Keratinocyte (primary cell): ENCODE measurements at regions not wholly inside any gene's neighbourhood (a gene's known extent, or its start where the extent isn't known, plus 50 kb on each side); places are given as distances from the start of the nearest gene placed in this dataset.

ENCODE experiments used
- DNase-seq: peaks from one replicate; pipeline ENCODE4 v3.0.0-alpha.2; 2011; ENCODE audit warnings: low read depth, missing footprints, low spot score
- FAIRE-seq: peaks from 2 replicates; lab custom pipeline; 2011; peaks lifted over from hg19 to GRCh38; lab: Jason Lieb, UNC
- H2AFZ ChIP-seq: 2 replicates; pipeline ENCODE4 v1.6.0; 2012; ENCODE audit warnings: low read length, control low read depth, inconsistent platforms; ENCODE audit not compliant: control insufficient read depth
- H3K27ac ChIP-seq: 2 replicates; pipeline ENCODE4 v1.5.1; 2011; ENCODE audit warnings: low read length; ENCODE audit not compliant: control insufficient read depth, insufficient read depth
- H3K27me3 ChIP-seq: 3 replicates; pipeline ENCODE4 v1.6.0; 2011; ENCODE audit warnings: low read length; ENCODE audit not compliant: control insufficient read depth, insufficient read depth; ENCODE audit errors: extremely low read depth
- H3K36me3 ChIP-seq, 2 experiments: 2 replicates in 1 of 2; 3 replicates in 1 of 2; pipeline ENCODE4 v1.5.1; 2011; ENCODE audit warnings: low read length in 2 of 2, mild to moderate bottlenecking in 1 of 2; ENCODE audit not compliant: control insufficient read depth in 2 of 2, insufficient read depth in 2 of 2; ENCODE audit errors: extremely low read depth in 1 of 2
- H3K4me1 ChIP-seq: 3 replicates; pipeline ENCODE4 v1.5.1; 2011; ENCODE audit warnings: low read length; ENCODE audit not compliant: control insufficient read depth, insufficient read depth; ENCODE audit errors: extremely low read depth
- H3K4me2 ChIP-seq: 3 replicates; pipeline ENCODE4 v1.6.0; 2011; ENCODE audit warnings: low read depth, low read length; ENCODE audit not compliant: control insufficient read depth, insufficient read depth; ENCODE audit errors: extremely low read depth
- H3K4me3 ChIP-seq, 3 experiments: fragments of 200-600 bp in 1 of 3; sonication (generic) in 1 of 3; 2 replicates in 2 of 3; 3 replicates in 1 of 3; pipeline ENCODE4 v1.5.1; 2011 to 2016; ENCODE audit warnings: low read length in 3 of 3, mild to moderate bottlenecking in 3 of 3, control low read depth in 2 of 3, inconsistent platforms in 1 of 3, low read depth in 1 of 3, mixed read lengths in 1 of 3, mixed run types in 1 of 3, moderate library complexity in 1 of 3; ENCODE audit not compliant: control insufficient read depth in 2 of 3, insufficient read depth in 2 of 3; ENCODE audit errors: extremely low read depth in 1 of 3
- H3K79me2 ChIP-seq: 2 replicates; pipeline ENCODE4 v1.6.0; 2012; ENCODE audit warnings: low read length; ENCODE audit not compliant: control insufficient read depth, insufficient read depth
- H3K9ac ChIP-seq: 3 replicates; pipeline ENCODE4 v1.6.0; 2011; ENCODE audit warnings: low read length; ENCODE audit not compliant: control insufficient read depth, insufficient read depth; ENCODE audit errors: extremely low read depth
- H3K9me1 ChIP-seq: 3 replicates; pipeline ENCODE4 v1.6.0; 2011; ENCODE audit warnings: low read length; ENCODE audit not compliant: control insufficient read depth, insufficient read depth; ENCODE audit errors: extremely low read depth
- H3K9me3 ChIP-seq: 2 replicates; pipeline ENCODE4 v1.5.1; 2012; ENCODE audit warnings: low read depth, low read length; ENCODE audit not compliant: control insufficient read depth
- H4K20me1 ChIP-seq: 3 replicates; pipeline ENCODE4 v1.6.0; 2011; ENCODE audit warnings: low read length; ENCODE audit not compliant: control insufficient read depth, insufficient read depth; ENCODE audit errors: extremely low read depth
- EZH2 ChIP-seq: IDR thresholded peaks from one replicate; pipeline ENCODE4 v1.6.1; 2012; ENCODE audit warnings: inconsistent platforms, mild to moderate bottlenecking, low read length, moderate library complexity
- dilution Hi-C: fragments of 300-500 bp; cut with MboI; formaldehyde crosslinking; loops from one replicate; pipeline ENCODE4 v1.7.0; 2020; ENCODE audit warnings: low sequenced_read_pairs; ENCODE audit not compliant: extremely low pct_ligation_motif_present
- TF ChIP-seq, protein P1 (sequence below), 3 experiments: IDR thresholded peaks in 1 of 3; conservative IDR thresholded peaks in 1 of 3; optimal IDR thresholded peaks in 1 of 3; 2 replicates in 2 of 3; 3 replicates in 1 of 3; pipeline versions ENCODE3 to v1.5.1; 2011; ENCODE audit warnings: low read length in 3 of 3, mild to moderate bottlenecking in 3 of 3, moderate library complexity in 2 of 3, control low read depth in 1 of 3, inconsistent platforms in 1 of 3; ENCODE audit not compliant: insufficient read depth in 2 of 3; ENCODE audit errors: extremely low read depth in 1 of 3

DNA sequence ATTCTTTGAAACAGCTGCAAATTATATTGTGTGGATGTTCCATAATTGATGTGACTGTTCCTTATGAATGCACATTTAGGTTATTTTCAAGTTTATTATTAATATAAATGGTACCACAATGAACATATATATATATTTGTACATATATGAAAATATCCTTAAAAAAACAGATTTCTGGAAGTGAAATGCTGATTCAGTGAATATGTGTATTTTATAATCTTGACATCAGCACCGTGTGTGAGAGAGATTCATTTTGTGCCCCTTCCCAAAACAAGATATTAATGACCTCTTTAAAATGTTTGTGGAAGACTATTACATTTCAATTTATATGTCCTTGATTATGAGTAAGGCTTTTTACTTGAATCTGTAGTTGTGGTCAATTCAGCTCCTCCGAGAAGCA lies 75.7 kb upstream of the PTPRT start:
- H3K4me3 ChIP-seq: no peak overlapping the region
- no peak overlapping the region for H3K4me2 ChIP-seq
- no peaks in the 10 kb centered on the region for H3K36me3 ChIP-seq
- H4K20me1 ChIP-seq: no peaks in the 10 kb centered on the region
- FAIRE-seq (no peak), DNase-seq (no peak)
- no peaks in the 10 kb centered on the region for H3K27me3 ChIP-seq
- peaks cover 3% of the 10 kb centered on the region for H3K9me3 ChIP-seq
- no peak overlapping the region for H3K27ac ChIP-seq
- TF ChIP-seq, protein P1, sequence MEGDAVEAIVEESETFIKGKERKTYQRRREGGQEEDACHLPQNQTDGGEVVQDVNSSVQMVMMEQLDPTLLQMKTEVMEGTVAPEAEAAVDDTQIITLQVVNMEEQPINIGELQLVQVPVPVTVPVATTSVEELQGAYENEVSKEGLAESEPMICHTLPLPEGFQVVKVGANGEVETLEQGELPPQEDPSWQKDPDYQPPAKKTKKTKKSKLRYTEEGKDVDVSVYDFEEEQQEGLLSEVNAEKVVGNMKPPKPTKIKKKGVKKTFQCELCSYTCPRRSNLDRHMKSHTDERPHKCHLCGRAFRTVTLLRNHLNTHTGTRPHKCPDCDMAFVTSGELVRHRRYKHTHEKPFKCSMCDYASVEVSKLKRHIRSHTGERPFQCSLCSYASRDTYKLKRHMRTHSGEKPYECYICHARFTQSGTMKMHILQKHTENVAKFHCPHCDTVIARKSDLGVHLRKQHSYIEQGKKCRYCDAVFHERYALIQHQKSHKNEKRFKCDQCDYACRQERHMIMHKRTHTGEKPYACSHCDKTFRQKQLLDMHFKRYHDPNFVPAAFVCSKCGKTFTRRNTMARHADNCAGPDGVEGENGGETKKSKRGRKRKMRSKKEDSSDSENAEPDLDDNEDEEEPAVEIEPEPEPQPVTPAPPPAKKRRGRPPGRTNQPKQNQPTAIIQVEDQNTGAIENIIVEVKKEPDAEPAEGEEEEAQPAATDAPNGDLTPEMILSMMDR (optimal IDR thresholded peaks at IDR 0.05 in 1 of 3, IDR thresholded peaks at IDR 0.05 in 1 of 3, conservative IDR thresholded peaks at IDR 0.05 in 1 of 3; ENCODE audit: extremely low read depth in 1 of 3, insufficient read depth in 2 of 3, low read length in 3 of 3): no peak
- TF ChIP-seq EZH2: no peak
- no peaks in the 10 kb centered on the region for H3K4me1 ChIP-seq
- dilution Hi-C loops: no loop called here
- H3K9me1 ChIP-seq: no peaks in the 10 kb centered on the region
- no peak overlapping the region for H3K9ac ChIP-seq
- H2AFZ ChIP-seq: no peak overlapping the region
- no peaks in the 10 kb centered on the region for H3K79me2 ChIP-seq

DNA sequence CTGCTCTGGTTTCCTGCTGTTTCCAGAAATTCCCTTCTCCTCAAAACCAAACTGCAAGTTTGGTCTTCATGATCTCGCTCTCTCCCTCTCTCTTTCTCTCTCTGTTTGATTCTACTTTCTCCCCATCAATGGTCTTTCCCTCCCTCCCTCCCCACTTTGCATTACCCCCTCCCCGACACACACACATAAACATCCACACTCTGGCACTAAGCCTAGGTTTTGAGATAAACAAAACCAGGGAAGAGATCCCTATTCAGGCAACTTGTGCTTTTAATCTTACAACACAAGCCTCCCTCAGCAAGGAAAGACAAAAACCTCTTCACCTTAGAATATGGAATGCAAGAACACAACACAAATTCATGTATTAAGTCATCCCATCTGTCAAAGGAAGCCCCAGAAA lies 73.5 kb upstream of the PTPRT start:
- dilution Hi-C loops: no loop called here

DNA sequence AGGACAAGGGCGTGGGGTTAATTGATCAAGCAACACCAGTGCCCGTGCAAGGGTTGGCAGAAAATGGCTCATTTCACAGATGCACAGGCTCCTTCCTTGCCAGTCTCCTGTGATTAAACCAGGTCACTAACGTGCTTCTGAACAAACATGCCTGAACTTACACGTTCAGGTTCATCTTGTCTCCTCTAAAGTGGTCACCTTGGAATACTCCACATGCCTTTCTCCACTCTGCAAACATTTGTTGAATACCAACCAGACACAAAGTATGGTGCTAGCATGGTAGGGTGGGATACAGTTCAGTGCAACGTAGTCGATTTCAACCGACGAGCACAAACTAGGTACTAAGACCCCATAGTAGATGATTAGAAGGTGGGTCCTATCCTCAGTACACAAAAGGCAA lies 72.6 kb upstream of the PTPRT start:
- Histone ChIP-seq H3K4me2 (no peak overlapping the region), H3K27ac (no peak overlapping the region), H3K9me3 (peaks cover 3% of the 10 kb centered on the region), H3K4me3 (no peak overlapping the region), H4K20me1 (no peaks in the 10 kb centered on the region), H3K9me1 (no peaks in the 10 kb centered on the region), H3K4me1 (no peaks in the 10 kb centered on the region), H3K9ac (no peak overlapping the region), H3K36me3 (no peaks in the 10 kb centered on the region), H2AFZ (no peak overlapping the region), H3K27me3 (no peaks in the 10 kb centered on the region), H3K79me2 (no peaks in the 10 kb centered on the region)
- dilution Hi-C loops: no loop called here
- no peak for DNase-seq
- no peak for FAIRE-seq
- no peak for TF ChIP-seq EZH2
- TF ChIP-seq, protein P1 (optimal IDR thresholded peaks at IDR 0.05 in 1 of 3, IDR thresholded peaks at IDR 0.05 in 1 of 3, conservative IDR thresholded peaks at IDR 0.05 in 1 of 3; ENCODE audit: extremely low read depth in 1 of 3, insufficient read depth in 2 of 3, low read length in 3 of 3): no peak

More for the DNA sequence above, 73.5 kb upstream of the PTPRT start:
- no peaks in the 10 kb centered on the region for H3K79me2 ChIP-seq
- H2AFZ ChIP-seq: no peak overlapping the region
- H4K20me1 ChIP-seq: no peaks in the 10 kb centered on the region
- no peak overlapping the region for H3K4me2 ChIP-seq
- no peak for TF ChIP-seq EZH2
- no peak overlapping the region for H3K27ac ChIP-seq
- H3K4me3 ChIP-seq: no peak overlapping the region
- H3K9me3 ChIP-seq: peaks cover 3% of the 10 kb centered on the region
- H3K27me3 ChIP-seq: no peaks in the 10 kb centered on the region
- FAIRE-seq: no peak
- H3K9ac ChIP-seq: no peak overlapping the region
- H3K9me1 ChIP-seq: no peaks in the 10 kb centered on the region
- H3K36me3 ChIP-seq: no peaks in the 10 kb centered on the region
- H3K4me1 ChIP-seq: no peaks in the 10 kb centered on the region
- DNase-seq: no peak
